Spleen (tissue), 11 donors: ENCODE measurements at regions not wholly inside any gene's neighbourhood (a gene's known extent, or its start where the extent isn't known, plus 50 kb on each side); places are given as distances from the start of the nearest gene placed in this dataset.

Experiments
- DNase-seq: peaks from one replicate; pipeline ENCODE4 v3.0.0-alpha.2; 2020
- H3K27ac ChIP-seq, 8 donors: fragments of 200-600 bp; sonication (generic) in 7 of 8; 1 replicate in 4 of 8; 2 replicates in 4 of 8; pipeline versions ENCODE4 v1.5.0 to v1.8.0; 2016 to 2021; ENCODE audit warnings: inconsistent platforms in 4 of 8, mild to moderate bottlenecking in 4 of 8, moderate library complexity in 1 of 8
- H3K27me3 ChIP-seq, 7 donors: fragments of 200-600 bp; sonication (generic) in 6 of 7; replicated peaks in 1 of 7; 1 replicate in 4 of 7; 2 replicates in 3 of 7; pipeline versions ENCODE4 v1.5.0 to v1.8.0; 2016 to 2021; ENCODE audit warnings: inconsistent platforms in 3 of 7, mild to moderate bottlenecking in 1 of 7
- H3K36me3 ChIP-seq, 6 donors: fragments of 200-600 bp; sonication (generic) in 5 of 6; 1 replicate in 4 of 6; 2 replicates in 2 of 6; pipeline versions ENCODE4 v1.5.0 to v1.8.0; 2016 to 2021; ENCODE audit warnings: inconsistent platforms in 2 of 6
- H3K4me1 ChIP-seq, 6 donors: fragments of 200-600 bp; sonication (generic) in 5 of 6; 1 replicate in 3 of 6; 2 replicates in 3 of 6; pipeline versions ENCODE4 v1.5.0 to v1.8.0; 2016 to 2021; ENCODE audit warnings: inconsistent platforms in 3 of 6
- H3K4me3 ChIP-seq, 8 donors: fragments of 200-600 bp; sonication (generic) in 7 of 8; 1 replicate in 4 of 8; 2 replicates in 4 of 8; pipeline versions ENCODE4 v1.5.0 to v1.8.0; 2016 to 2021; ENCODE audit warnings: inconsistent platforms in 4 of 8, mild to moderate bottlenecking in 4 of 8, moderate library complexity in 2 of 8
- H3K9me3 ChIP-seq, 8 donors: fragments of 200-600 bp; sonication (generic) in 7 of 8; 1 replicate in 4 of 8; 2 replicates in 4 of 8; pipeline versions ENCODE4 v1.5.0 to v1.8.0; 2016 to 2021; ENCODE audit warnings: inconsistent platforms in 4 of 8
- CTCF ChIP-seq, 11 experiments: fragments of 200-600 bp in 7 of 11; fragments of 450-650 bp in 4 of 11; sonication (generic) in 4 of 11; IDR thresholded peaks in 8 of 11; conservative IDR thresholded peaks in 3 of 11; 1 replicate in 7 of 11; 2 replicates in 4 of 11; pipeline versions ENCODE4 v1.4.0 to v1.8.0; 2016 to 2021; ENCODE audit warnings: antibody characterized with exemption in 11 of 11, inconsistent platforms in 4 of 11, mild to moderate bottlenecking in 1 of 11
- POLR2A ChIP-seq, 3 donors: fragments of 450-650 bp; IDR thresholded peaks; one replicate each; pipeline ENCODE4 v1.5.1; 2017; ENCODE audit warnings: antibody characterized with exemption in 3 of 3, mild to moderate bottlenecking in 1 of 3
- POLR2AphosphoS5 ChIP-seq, 3 donors: sonication (generic); formaldehyde crosslinking; IDR thresholded peaks; one replicate each; pipeline ENCODE4 v1.5.1; 2017; ENCODE audit warnings: antibody characterized with exemption in 3 of 3
- WGBS, 5 donors: extraction: QIAGEN DNeasy Blood & Tissue Kit in 3 of 5; methylation state at CpG; one replicate each; pipeline versions ENCODE4 v1.1.5 to v1.1.7; 2013 to 2018; 5-methylcytosine and 5-hydroxymethylcytosine counted together
- intact Hi-C: fragments of 100-400 bp; cut with DNase I; formaldehyde crosslinking; loops from one replicate; pipeline ENCODE4 v1.15.0; 2023; ENCODE audit warnings: low total_unique reads
- donor health status: healthy with polysubstance abuse.
- donor health status: DM: no; HTN: no; CAD: no; lungs with moderate emphysema.
- donor health status: DM: no; HTN: no; CAD: no.
- donor health status: Bipolar disorder and iron deficiency.
- donor health status: healthy.
- donor health status: DM: no; HTN: no; CAD: no.
- donor health status: DM: yes; HTN: yes; CAD: no.

GRCh38 chr13:85887406-85887805, 88.2 kb upstream of the SLITRK6 start:
- Histone ChIP-seq H3K27me3 (no peaks in the 10 kb centered on the region), H3K9me3 (no peaks in the 10 kb centered on the region), H3K36me3 (no peaks in the 10 kb centered on the region), H3K4me3 (no peak overlapping the region), H3K4me1 (no peaks in the 10 kb centered on the region), H3K27ac (no peak overlapping the region)
- TF ChIP-seq POLR2A (IDR thresholded peaks at IDR 0.05) (no peak), CTCF (IDR thresholded peaks at IDR 0.05 in 8 of 11, conservative IDR thresholded peaks at IDR 0.05 in 3 of 11) (no peak), POLR2AphosphoS5 (IDR thresholded peaks at IDR 0.05) (no peak)
- DNase-seq: no peak
- intact Hi-C loops: no loop called here
- 75 to 85% (median 79%) methylated on average over 1 of the region's 1 CpG for WGBS, 5 donors

- 68 to 87% (median 80%) methylated on average over 2 of the region's 2 CpGs for WGBS, 5 donors
- intact Hi-C loops: no loop called here
- H3K36me3 ChIP-seq: no peaks in the 10 kb centered on the region
- TF ChIP-seq POLR2AphosphoS5 (IDR thresholded peaks at IDR 0.05): no peak
- no peak for TF ChIP-seq POLR2A (IDR thresholded peaks at IDR 0.05)
- no peak for TF ChIP-seq CTCF (IDR thresholded peaks at IDR 0.05 in 8 of 11, conservative IDR thresholded peaks at IDR 0.05 in 3 of 11)
- H3K27me3 ChIP-seq: no peaks in the 10 kb centered on the region
- no peak overlapping the region for H3K4me3 ChIP-seq
- no peak for DNase-seq
- no peaks in the 10 kb centered on the region for H3K4me1 ChIP-seq
- peaks cover 0 to 4% (median 0%) of the 10 kb centered on the region in 8 donors for H3K9me3 ChIP-seq
- H3K27ac ChIP-seq: no peak overlapping the region
Observed at GRCh38 chr13:85879014-85879413, 79.8 kb upstream of the SLITRK6 start.

- Histone ChIP-seq H3K27ac (no peak overlapping the region), H3K36me3 (no peaks in the 10 kb centered on the region), H3K4me1 (no peaks in the 10 kb centered on the region), H3K9me3 (peaks cover 0 to 4% (median 0%) of the 10 kb centered on the region in 8 donors), H3K4me3 (no peak overlapping the region), H3K27me3 (no peaks in the 10 kb centered on the region)
- 62 to 78% (median 70%) methylated on average over 1 of the region's 1 CpG for WGBS, 5 donors
- intact Hi-C loops: no loop called here
- TF ChIP-seq POLR2AphosphoS5 (IDR thresholded peaks at IDR 0.05) (no peak), CTCF (IDR thresholded peaks at IDR 0.05 in 8 of 11, conservative IDR thresholded peaks at IDR 0.05 in 3 of 11) (no peak), POLR2A (IDR thresholded peaks at IDR 0.05) (no peak)
- DNase-seq: no peak
Observed at GRCh38 chr13:85864963-85865530, 65.8 kb upstream of the SLITRK6 start.

GRCh38 chr13:85853901-85854663, 54.9 kb upstream of the SLITRK6 start:
- TF ChIP-seq POLR2AphosphoS5 (IDR thresholded peaks at IDR 0.05) (no peak), CTCF (IDR thresholded peaks at IDR 0.05 in 8 of 11, conservative IDR thresholded peaks at IDR 0.05 in 3 of 11) (no peak), POLR2A (IDR thresholded peaks at IDR 0.05) (no peak)
- peak; percentile 64 for DNase-seq

More at GRCh38 chr13:85853901-85854663, 54.9 kb upstream of the SLITRK6 start:
- no peaks in the 10 kb centered on the region for H3K4me1 ChIP-seq
- H3K36me3 ChIP-seq: no peaks in the 10 kb centered on the region
- WGBS, 5 donors: 81 to 93% (median 85%) methylated on average over 11 of the region's 11 CpGs
- no peak overlapping the region for H3K27ac ChIP-seq
- H3K9me3 ChIP-seq: peaks cover 0 to 54% (median 29%) of the 10 kb centered on the region in 8 donors
- H3K4me3 ChIP-seq: no peak overlapping the region
- no peaks in the 10 kb centered on the region for H3K27me3 ChIP-seq
- intact Hi-C loops: no loop called here
